ENCODE measurements at regions not wholly inside any gene's neighbourhood (a gene's known extent, or its start where the extent isn't known, plus 50 kb on each side); places are given as distances from the start of the nearest gene placed in this dataset.

DNA sequence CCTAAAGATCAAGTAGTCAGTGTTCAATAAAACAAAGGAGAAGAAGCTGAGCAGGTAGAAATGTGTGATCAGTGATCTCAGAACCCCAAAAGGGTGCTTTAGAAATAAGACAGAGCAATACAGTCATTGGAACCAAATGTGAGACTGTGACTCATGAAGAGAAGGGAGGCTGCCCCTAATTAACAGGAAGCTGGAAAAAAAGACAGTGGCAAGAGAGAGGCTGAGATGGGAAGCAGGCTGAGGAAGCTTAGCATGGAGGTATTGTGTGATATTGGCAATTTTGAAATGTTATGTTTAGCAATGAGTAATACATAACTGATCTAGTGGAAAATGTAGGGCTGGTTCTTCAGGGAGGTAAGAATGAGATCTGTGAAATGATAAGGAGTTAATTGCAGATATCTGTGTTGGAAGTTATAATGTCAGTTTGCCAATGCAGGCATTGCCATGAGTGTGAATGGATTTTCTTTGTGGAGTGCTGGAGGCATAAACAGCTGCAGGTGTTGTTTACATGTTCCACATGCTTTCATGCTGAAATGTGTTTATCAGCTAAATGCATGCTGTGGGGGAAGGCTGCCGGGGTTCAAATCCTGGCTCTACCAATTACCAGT, 90.6 kb upstream of the CACNA1E start:
- no peak for DNase-seq

DNA sequence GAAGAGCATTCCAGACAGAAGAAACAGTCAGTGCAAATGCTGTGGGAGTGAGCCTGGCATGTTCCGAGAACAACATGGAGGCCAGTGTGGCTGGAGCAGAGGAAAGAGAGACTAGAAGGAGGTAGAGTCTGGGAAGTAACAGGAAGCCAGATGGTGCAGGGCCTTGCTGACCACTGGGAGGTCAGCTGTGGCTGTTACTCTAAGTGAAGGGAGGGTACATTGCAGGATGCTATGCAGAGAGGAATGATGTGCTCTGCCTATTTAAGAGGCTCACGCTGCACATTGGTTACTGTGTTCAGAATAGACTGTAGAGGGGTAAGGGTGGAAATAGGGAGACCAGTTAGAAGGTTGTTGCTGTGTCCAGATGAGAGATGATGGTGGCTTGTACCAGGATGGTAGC, 88.6 kb upstream of the CACNA1E start:
- no peak for DNase-seq

DNA sequence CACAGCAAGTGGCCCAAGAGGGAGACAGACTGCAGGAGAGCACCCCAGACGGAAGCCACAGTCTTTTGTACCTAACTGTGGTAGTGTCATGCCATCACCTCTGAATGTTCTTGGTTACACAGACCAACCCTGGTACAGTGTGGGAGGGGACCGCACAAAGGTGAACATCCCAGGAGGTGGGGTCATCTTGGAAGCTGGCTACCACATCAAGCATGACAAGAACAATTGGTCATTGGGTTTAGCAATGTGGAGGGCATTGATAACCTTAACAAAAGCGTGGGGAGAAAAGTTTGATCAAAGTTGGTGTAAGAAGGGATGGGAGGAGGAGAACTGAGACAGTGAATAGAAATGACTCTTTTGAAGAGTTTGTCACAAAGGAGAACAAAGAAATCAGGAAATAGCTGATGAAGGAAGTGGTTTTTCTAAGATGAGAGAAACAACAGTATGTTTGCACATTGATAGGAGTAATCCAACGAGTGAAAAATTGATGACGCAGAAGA, 87.1 kb upstream of the CACNA1E start:
- DNase-seq, result peak; percentile 71

DNA sequence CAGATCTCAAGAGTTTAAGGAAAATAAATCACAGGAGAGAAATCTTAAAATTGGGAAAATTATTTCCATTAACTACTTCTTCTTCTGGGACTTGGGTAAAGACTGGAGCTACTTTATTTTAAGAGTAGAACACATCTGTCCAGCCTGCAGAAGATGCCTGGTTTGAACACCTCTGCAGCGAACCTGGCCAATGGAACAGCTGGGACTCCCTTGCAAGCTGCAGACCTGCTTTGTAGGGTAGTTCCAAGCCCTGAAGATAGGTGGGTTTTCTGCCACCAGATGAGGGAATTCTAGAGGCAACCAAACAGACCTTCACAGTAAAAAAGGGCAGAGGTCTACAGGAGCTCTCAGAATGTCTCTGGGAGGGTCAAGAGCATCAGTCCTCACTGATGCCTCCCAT, 86.5 kb upstream of the CACNA1E start:
- no peak for DNase-seq

DNA sequence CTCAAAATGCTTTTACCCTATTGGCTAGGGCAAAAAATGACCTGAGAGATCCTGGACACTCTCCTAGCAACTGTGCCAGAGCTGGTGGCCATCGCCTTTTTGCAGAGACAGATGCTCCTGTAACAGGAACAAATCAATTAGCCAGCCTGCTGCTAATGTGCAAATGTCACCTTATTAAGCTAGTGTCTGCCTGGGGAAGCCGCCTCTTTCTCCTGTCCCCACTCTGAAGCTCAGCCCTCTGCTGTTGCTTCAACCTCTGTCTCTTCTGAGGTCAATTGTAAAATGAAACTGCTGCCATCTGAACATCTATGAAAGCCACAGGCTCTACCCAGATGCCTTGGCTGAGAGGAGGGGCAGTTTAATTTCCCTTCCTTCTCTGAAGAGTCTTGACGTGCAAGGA, 85.5 kb upstream of the CACNA1E start:
- DNase-seq, result no peak

DNA sequence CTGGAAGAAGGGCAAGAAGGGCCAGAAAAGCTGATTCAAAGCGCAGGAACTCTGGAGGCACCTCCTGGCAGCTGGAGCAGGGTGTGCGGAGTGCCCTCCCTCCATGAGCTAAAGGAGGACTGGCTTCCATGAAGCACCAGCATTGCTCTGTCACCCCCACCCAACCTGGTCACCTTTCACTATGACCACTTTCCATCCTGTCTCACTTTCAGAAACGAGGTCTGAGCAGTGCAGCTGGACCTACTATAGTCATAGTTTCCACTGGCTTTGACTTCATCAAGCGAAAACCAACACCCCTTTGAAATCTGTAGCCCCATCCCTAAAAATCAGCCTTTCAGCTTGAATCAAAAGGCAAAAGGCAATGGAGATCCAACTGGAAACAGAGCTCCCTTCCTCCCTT, 84.8 kb upstream of the CACNA1E start:
- DNase-seq, result no peak

DNA sequence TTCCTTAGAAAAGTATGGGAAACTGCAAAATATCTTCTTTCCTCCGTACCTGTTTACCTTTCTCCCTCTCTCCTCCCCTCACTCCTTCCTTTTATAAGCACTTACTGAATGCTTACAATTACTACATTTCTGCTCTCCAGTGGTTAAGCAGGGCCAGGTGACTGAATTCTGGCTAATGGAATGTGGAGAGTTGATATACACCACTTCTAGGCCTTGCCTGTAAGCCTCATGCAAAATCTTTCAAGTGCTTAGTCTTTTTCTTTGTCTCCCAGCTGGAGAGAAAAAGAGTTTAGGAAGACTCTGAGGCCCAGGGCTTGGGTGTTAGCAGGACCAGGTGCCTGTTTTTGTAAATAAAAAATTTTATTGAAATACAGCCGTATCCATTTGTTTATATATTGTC, 77.7 kb upstream of the CACNA1E start:
- no peak for DNase-seq

DNA sequence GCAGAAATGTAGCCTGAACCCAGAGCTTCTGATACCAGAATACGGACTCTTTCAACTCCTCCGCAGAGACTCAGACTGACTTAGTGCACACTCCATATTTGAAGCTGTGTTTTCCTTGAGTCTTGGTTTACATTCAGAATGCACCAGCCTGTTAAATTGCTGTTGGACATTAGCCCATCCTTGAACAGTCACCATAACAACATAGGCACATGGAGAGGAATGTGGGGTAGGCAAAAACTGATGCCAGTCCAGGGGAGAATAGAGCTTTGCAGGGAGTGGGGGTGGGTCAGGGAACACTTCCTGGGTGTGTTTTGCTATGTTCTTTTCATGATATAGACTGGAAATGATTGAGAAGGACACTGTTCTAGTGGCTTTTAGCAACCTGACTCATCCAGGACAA, 76.3 kb upstream of the CACNA1E start:
- no peak for DNase-seq

DNA sequence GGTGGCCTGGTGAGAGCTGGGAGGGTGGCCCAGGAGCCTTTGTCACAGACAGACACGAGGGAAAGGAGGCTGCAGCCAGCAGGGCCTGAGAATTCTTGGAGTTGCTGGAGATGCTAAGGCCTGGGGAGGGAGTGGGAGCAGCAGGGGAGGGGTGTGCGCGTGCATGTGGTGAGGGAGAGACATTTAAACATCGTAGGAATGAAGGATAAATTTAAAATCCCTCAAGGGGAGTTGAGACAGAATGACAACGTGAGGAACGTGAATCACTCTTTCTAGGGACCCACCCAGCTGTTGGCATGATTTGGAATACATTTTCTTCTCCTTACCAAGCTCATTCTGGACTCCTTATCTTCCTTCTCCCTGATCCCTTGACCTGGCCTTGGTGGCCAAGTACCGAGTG, 73.3 kb upstream of the CACNA1E start:
- no peak for DNase-seq

DNA sequence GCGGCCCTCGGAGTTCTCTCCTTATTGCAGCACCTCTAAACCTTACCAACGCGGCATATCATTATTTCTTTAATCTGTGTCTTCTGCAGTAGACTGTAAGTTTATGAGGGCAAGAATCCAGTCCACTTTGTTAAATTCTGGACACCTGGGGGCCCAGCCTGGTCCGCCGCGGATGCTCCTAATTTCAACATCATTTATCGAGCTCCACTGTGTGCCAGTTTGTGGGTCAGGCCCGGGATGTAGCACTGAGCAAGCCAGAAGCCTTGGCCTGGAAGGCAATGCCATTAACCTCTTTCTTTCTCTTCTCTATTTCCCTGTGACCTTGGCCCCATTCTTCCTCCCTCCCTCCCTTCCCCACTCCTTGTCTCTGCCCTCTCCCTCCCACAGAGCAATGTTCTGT, 70.6 kb upstream of the CACNA1E start:
- DNase-seq, result no peak

DNA sequence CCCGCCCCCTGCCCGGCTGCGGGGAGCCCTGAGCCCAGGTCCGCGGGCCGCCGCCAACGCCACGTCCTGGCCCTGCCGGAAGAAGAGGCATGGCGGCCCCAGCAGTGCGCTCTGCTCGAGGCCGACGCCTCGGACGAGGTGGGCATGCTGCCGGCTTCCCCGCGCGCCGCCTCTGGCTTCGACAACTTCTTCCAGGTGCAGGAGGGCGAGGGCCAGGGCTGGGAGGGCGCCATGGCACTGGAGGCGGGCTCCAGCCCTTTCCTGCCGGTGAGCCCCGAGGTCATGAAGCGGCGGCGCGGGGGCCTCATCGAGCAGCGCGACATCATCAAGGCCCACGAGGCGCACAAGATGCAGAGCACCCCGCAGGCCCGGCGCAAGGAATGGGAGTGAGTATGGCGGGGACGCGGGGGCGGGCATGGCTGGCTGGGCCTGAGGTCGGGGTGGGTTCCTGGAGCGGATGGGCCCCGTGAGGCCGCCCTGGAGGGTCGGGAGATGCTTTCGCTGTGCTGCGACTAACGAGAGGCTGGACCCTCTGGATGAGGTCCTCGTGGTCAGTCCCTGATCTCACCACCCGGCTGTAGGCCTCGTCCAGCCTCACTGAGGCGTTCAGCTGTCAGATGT, 70.0 kb upstream of the CACNA1E start:
- DNase-seq, result no peak

DNA sequence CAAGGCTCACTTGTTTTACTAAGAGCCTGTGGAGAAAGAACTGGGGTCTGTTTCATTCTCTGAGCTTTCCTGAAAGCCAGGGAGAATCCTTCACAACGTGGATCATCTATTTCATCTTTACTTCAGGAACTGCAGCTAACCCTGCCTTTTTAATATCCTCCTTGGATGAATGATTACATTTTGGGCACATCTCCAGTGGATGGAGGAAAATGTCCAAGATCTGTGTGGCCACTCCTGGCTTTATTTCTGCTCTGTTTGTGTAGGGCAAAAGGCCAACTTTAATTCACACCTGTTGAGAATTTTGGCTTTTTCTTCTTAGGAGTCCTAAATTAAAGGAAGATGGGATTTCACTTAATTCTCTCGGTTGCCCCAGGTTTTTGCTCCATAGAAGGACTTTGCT, 69.5 kb upstream of the CACNA1E start:
- no peak for DNase-seq

DNA sequence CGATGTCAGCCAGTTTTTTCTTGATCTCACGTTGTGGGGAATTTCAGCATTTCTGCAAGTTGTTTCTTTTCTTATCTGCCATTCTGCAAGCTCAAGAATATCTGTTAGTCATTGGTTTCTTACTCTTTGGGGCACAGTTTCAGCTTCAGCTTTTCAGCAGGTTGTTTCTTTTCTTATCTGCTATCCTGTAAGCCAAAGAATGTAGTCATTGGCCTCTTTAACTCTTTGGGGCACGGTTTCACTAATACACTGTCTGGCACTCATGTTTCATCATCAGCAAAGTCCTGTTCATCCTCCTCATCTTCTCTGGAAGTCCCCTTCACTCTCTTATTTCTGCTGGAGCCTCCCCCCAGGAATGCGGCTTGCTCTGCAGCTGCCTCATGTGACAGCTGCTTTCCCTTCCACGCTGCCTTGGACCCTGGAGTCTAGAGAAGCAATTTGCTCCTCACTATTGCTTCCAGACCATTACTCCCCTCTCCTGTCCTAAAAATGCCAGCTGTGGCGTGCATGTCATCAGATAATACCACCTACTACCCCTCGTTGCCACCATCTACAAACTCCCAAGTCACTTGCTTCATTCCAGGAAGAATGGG, 67.0 kb upstream of the CACNA1E start:
- no peak for DNase-seq

DNA sequence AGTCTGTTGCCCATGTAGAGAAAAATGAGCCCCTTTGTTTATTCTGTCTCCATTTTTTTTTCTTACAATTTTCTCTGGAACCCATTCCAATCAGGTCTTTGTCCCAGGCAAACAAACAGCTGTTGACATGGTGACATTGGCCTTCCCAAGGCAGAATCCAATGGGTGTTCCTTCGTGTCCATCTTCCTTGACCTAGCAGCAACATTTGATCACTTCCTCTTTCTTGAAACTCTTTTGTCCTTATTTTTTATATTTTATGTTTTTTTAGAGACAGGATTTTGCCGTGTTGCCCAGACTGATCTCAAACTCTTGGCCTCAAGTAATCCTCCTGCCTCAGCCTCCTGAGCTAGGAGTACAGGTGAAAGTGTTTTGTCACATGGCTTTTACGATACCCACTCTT, 65.4 kb upstream of the CACNA1E start:
- DNase-seq, result no peak

DNA sequence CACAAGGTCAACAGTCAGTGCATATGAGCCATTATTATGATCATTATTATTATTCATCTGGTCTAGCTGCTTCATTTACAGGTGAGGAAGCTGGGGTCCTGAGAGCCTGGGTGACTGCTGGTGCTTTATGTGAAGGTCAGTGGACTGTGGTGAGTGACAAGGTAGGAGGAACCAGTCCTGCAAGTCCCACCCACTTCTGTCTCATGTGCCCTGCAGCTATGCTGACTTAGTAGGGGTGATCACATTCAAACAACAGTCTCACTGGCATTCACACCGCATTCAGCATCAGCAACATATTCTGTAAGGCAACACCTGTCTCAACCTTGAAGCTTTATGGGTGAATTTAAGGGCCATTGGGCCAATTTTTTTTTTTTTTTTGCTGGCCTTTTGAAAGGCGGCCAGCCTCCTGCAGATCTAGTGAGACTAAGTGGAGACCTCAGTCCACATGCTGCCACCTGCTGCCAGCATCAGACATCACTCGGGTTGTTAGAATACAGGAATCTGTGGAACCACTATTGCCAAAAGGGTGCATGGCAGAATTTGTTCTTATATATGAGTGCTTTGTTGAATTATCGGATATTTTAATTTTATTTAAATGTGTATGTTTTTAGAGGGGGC, 59.9 kb upstream of the CACNA1E start:
- DNase-seq, result no peak

DNA sequence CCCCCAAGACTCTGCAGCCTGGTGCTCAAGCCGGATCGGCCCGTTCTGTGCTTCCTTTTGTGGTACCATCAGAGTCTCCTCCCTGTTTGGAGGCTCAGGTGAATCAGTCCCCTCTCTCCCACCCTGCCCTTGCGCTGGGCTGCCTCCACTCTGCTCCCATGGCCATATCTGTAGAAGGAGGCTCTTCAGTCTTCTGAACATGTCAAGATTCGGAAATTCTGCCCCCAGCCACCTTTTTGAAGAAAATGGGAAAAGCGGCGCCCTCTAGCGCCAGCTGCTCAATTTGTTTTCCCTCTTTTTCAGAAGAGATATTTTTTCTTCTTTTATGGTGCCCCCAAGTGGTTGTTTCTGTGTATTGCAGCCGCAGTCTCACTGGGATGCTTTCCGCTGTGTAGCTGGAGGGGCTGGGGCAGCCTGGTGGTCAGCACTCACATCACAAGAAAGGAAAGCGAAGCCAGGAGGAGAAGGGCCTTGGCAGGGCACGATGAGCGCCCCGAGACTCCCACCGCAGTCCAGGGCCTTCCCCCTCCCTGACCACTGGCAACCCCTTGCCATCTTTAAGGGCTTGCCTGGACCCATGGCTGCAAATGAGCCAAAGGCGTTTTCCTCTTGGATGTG, 58.4 kb upstream of the CACNA1E start:
- peak; percentile 89 for DNase-seq

DNA sequence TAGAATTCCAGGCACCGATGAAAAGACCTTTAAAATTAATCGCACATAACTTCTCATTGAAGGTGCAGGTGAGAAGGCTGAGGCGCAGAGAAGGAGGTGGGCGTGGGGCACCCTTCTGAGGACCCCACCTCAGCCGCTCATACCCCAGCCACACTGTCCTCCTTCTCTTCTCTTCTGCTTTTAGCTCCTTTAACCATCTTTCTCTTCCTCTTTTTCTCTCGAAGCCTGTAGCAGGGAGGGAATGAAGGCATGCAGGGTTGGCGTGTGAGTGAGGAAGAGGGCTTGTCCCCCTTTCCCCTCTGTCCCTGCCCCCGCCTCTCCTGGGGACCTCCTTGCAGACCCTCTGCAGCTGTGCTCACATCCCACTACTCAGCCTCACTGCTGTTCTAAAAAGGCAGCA, 57.8 kb upstream of the CACNA1E start:
- no peak for DNase-seq

DNA sequence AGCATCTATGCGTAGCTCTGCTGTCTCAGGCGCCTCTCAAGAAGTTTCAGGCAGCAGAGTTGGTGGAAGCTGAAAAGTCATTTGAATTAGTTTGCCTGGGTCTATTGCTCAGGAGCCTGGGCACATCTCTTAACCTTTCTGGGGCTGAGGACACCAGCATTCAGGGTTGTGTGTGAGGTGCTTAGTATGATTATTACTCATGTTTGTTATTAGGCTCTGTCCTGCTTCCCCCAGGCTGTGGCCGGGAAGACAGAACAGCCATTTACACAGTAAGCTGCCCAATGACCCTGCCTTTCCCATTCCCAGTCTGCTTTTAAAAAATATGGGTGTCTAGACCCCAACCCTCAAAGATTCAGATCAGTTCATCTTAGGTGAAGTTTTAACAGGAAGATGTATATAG, 53.9 kb upstream of the CACNA1E start:
- DNase-seq, result no peak

DNA sequence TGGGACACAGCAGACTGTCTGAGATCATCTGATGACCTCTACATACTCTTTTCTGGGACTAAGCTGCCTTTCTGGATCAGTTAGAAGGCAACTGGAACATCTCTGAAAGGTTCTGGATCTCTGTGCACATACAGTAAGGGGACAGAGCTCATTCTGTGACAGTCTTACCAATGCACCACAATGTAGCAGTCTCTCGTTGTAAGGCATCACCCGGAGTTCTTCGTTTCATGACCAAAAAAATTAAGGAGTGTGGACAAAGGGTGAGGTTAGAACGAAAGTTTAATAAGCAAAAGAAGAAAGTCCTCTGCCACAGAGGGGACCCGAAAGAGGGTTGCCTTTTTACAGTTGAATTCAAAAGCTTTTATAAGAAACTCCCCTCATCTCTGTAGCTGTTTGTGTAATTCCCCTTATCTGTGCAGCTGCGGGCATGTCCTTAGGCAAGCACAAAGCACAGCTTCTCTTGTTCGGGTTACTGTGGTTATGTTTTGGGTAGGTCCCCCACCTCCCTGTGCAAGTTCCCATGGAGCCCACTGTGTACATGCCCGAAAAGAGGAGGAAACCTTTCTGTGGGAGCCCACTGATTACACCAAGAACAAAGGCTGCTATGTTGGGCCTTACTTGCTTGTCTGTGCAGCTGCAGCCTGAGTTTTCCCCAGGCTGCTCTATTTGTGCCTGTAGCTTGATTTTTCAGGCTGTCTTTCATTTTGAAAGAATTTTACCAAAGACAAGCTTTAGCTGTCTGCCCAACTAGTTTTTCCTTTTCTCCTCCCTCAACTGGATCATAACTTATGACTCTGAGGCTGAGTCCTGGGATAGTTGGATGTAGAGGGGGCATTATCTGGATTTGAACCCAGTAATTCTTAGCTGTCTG, 53.1 kb upstream of the CACNA1E start:
- DNase-seq, result no peak

Measured in activated effector memory CD4-positive, alpha-beta T cell treated with anti-CD3 and anti-CD28 coated beads, Interleukin-2, amount 50 U/mL, for 16 hours (primary cell).